K562 (cell line): ENCODE measurements at regions not wholly inside any gene's neighbourhood (a gene's known extent, or its start where the extent isn't known, plus 50 kb on each side); places are given as distances from the start of the nearest gene placed in this dataset.

Experiments used
- ARNT ChIP-seq, 2 experiments: fragments of 450-650 bp; IDR thresholded peaks; 2 replicates each; pipeline ENCODE4 v1.6.1; 2016; ENCODE audit warnings: mild to moderate bottlenecking in 1 of 2
- ATF7 ChIP-seq: fragments of 450-650 bp; IDR thresholded peaks from 2 replicates; pipeline ENCODE4 v1.7.1; 2014; ENCODE audit warnings: mild to moderate bottlenecking, moderate library complexity
- BRD4 ChIP-seq: fragments of 200-600 bp; sonication (generic); IDR thresholded peaks from 2 replicates; pipeline ENCODE4 v1.6.1; 2017; ENCODE audit warnings: inconsistent platforms
- CBFA2T3 ChIP-seq: fragments of 450-650 bp; IDR thresholded peaks from 2 replicates; pipeline ENCODE4 v1.6.1; 2017
- FOXM1 ChIP-seq, 2 experiments: fragments of 450-650 bp in 1 of 2; sonication (generic) in 1 of 2; formaldehyde crosslinking in 1 of 2; IDR thresholded peaks; 2 replicates each; pipeline versions ENCODE4 v1.6.1 to v1.9.0; 2017 to 2022; ENCODE audit warnings: low read depth in 2 of 2, mild to moderate bottlenecking in 2 of 2, missing genetic modification reagents in 1 of 2, moderate library complexity in 1 of 2
- GATAD2A ChIP-seq: fragments of 450-650 bp; IDR thresholded peaks from 2 replicates; pipeline ENCODE4 v1.6.1; 2017
- GATAD2B ChIP-seq: fragments of 450-650 bp; IDR thresholded peaks from 2 replicates; pipeline ENCODE4 v1.6.1; 2017; ENCODE audit warnings: mild to moderate bottlenecking, borderline replicate concordance
- KHSRP ChIP-seq: fragments of 450-650 bp; IDR thresholded peaks from 2 replicates; pipeline ENCODE4 v1.6.1; 2017
- LEF1 ChIP-seq: fragments of 450-650 bp; IDR thresholded peaks from 2 replicates; pipeline ENCODE4 v1.6.1; 2016; ENCODE audit warnings: mild to moderate bottlenecking
- MAFG ChIP-seq: fragments of 450-650 bp; conservative IDR thresholded peaks from 2 replicates; pipeline ENCODE4 v1.6.1; 2016; ENCODE audit warnings: missing genetic modification characterization, missing compliant biosample characterization
- NR2C2 ChIP-seq, 2 experiments: fragments of 200-800 bp in 1 of 2; sonication (Bioruptor generic) in 1 of 2; sonication (generic) in 1 of 2; formaldehyde crosslinking in 1 of 2; IDR thresholded peaks; 2 replicates each; pipeline versions ENCODE4 v1.6.1 to v1.8.0; 2016 to 2022; ENCODE audit warnings: mild to moderate bottlenecking in 1 of 2, missing compliant biosample characterization in 1 of 2, missing genetic modification characterization in 1 of 2, missing genetic modification reagents in 1 of 2
- PHTF2 ChIP-seq: fragments of 250-450 bp; sonication (Bioruptor Pico); IDR thresholded peaks from 2 replicates; pipeline ENCODE4 v1.5.0; 2021; ENCODE audit warnings: mild to moderate bottlenecking
- SMARCA4 ChIP-seq: fragments of 450-650 bp; IDR thresholded peaks from 2 replicates; pipeline ENCODE4 v1.6.1; 2016
- TAF1 ChIP-seq: IDR thresholded peaks from 2 replicates; pipeline ENCODE4 v1.6.1; 2011; ENCODE audit warnings: mild to moderate bottlenecking, low read length, moderate library complexity; ENCODE audit not compliant: insufficient read depth, control insufficient read depth, severe bottlenecking; ENCODE audit errors: extremely low read depth
- TEAD4 ChIP-seq, 2 experiments: sonication (generic) in 1 of 2; formaldehyde crosslinking in 1 of 2; IDR thresholded peaks; 2 replicates each; pipeline versions ENCODE4 v1.6.1 to v1.8.0; 2012 to 2022; ENCODE audit warnings: borderline replicate concordance in 1 of 2, inconsistent platforms in 1 of 2, low read length in 1 of 2, mild to moderate bottlenecking in 1 of 2, missing genetic modification reagents in 1 of 2
- ZNF263 ChIP-seq: sonication (generic); formaldehyde crosslinking; IDR thresholded peaks from 2 replicates; pipeline ENCODE4 v1.8.0; 2022; ENCODE audit warnings: mild to moderate bottlenecking, missing genetic modification reagents, borderline replicate concordance
- ZNF316 ChIP-seq: fragments of 450-650 bp; IDR thresholded peaks from 2 replicates; pipeline ENCODE4 v1.6.1; 2016
- ZNF778 ChIP-seq: fragments of 450-650 bp; formaldehyde crosslinking; IDR thresholded peaks from 2 replicates; pipeline ENCODE4 v1.4.0; 2020; ENCODE audit warnings: mild to moderate bottlenecking, moderate library complexity
- ZNF780A ChIP-seq: fragments of 250-450 bp; sonication (Bioruptor Pico); IDR thresholded peaks from 2 replicates; pipeline ENCODE4 v1.5.0; 2021; ENCODE audit warnings: mild to moderate bottlenecking
- ZSCAN29 ChIP-seq: fragments of 450-650 bp; IDR thresholded peaks from 2 replicates; pipeline ENCODE4 v1.6.1; 2017
- TF ChIP-seq, protein P1 (sequence below): IDR thresholded peaks from 3 replicates; pipeline ENCODE4 v1.6.1; 2011; ENCODE audit warnings: borderline replicate concordance, mild to moderate bottlenecking; ENCODE audit not compliant: insufficient read length, insufficient read depth
- TF ChIP-seq, protein P2 (sequence below): sonication (generic); formaldehyde crosslinking; IDR thresholded peaks from 2 replicates; pipeline ENCODE4 v1.8.1; 2023; ENCODE audit warnings: mild to moderate bottlenecking, missing genetic modification reagents
- TF ChIP-seq, protein P3 (sequence below): fragments of 200-800 bp; sonication (Bioruptor generic); IDR thresholded peaks from 2 replicates; pipeline ENCODE4 v1.6.1; 2017; ENCODE audit warnings: missing genetic modification characterization, missing compliant biosample characterization
- TF ChIP-seq, protein P4 (sequence below): sonication (generic); formaldehyde crosslinking; IDR thresholded peaks from 2 replicates; pipeline ENCODE4 v1.8.0; 2023; ENCODE audit warnings: mild to moderate bottlenecking, missing genetic modification reagents

DNA sequence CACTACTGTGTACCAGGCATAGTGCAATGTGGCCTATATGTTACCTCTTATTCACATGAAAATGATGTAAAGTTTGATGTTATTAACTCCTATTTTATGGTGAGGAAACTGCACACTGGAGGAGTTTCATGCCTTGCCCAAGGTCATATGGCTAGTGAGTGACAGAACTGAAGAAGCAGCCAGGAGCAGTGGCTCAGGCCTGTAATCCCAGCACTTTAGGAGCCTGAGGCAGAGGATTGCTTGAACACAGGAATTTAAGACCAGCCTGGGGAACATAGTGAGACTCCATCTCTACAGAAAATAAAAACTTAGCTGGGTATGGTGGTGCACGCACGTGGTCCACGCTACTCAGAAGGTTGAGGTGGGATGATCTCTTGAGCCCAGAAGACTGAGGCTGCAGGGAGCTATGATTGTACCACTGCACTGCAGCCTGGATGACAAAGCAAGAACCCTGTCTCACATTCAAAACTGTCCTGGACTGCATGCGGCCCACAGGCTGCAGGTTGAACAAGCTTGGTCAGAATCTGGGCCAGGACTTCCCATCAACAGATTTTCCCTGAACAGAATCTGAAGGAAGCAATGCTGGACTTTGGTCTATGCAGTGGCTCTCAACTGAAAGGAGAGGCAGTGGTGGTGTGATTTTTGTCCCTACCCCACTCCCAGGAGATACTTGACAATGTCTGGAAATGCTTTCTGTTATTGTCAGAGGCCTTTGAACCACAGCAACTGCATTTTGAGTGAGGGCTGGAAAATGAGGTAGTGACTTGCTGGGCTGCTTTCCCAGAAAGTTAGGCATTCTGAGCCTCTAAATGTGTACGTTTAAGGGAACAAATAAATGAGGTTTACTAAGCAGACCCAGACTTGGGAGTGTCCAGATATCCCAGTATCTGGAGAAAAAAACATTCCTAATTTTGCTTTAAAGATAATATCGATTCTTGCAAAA lies 479.5 kb downstream of the TMEM114 start (continued):
- TF ChIP-seq, protein P1, sequence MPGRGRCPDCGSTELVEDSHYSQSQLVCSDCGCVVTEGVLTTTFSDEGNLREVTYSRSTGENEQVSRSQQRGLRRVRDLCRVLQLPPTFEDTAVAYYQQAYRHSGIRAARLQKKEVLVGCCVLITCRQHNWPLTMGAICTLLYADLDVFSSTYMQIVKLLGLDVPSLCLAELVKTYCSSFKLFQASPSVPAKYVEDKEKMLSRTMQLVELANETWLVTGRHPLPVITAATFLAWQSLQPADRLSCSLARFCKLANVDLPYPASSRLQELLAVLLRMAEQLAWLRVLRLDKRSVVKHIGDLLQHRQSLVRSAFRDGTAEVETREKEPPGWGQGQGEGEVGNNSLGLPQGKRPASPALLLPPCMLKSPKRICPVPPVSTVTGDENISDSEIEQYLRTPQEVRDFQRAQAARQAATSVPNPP: no peak
- TF ChIP-seq ZSCAN29 (no peak), PHTF2 (no peak), ZNF263 (CRISPR knock-in tag) (no peak), GATAD2B (no peak), FOXM1 (IDR thresholded peaks at IDR 0.05; ENCODE audit: low read depth) (0 out of 2 replicates have a peak, but pooled peaks have one; percentile 22), FOXM1 (CRISPR knock-in tag; IDR thresholded peaks at IDR 0.05; ENCODE audit: low read depth) (no peak), TEAD4 (IDR thresholded peaks at IDR 0.05; ENCODE audit: low read length) (no peak; the same call in 1 of the 2 replicates), TEAD4 (CRISPR knock-in tag; IDR thresholded peaks at IDR 0.05; ENCODE audit: borderline replicate concordance) (no peak), ZNF778 (CRISPR knock-in tag) (no peak), GATAD2A (no peak), KHSRP (no peak), SMARCA4 (peak; percentile 64; the same call in 1 of the 2 replicates), NR2C2 (CRISPR knock-in tag; IDR thresholded peaks at IDR 0.05) (no peak), NR2C2 (tag; IDR thresholded peaks at IDR 0.05) (0 out of 2 replicates have a peak, but pooled peaks have one; percentile 6), ATF7 (peak; percentile 50), ARNT (IDR thresholded peaks at IDR 0.05) (peak; percentile 35 to 45; a peak in 1 of 4 replicates), ZNF316 (peak; percentile 86), ZNF780A (CRISPR knock-in tag) (0 out of 2 replicates have a peak, but pooled peaks have one; percentile 35), TAF1 (peak; percentile 64), MAFG (peak; percentile 65), BRD4 (no peak), LEF1 (0 out of 2 replicates have a peak, but pooled peaks have one; percentile 46), CBFA2T3 (peak; percentile 10; the same call in 1 of the 2 replicates)
- TF ChIP-seq, protein P2, sequence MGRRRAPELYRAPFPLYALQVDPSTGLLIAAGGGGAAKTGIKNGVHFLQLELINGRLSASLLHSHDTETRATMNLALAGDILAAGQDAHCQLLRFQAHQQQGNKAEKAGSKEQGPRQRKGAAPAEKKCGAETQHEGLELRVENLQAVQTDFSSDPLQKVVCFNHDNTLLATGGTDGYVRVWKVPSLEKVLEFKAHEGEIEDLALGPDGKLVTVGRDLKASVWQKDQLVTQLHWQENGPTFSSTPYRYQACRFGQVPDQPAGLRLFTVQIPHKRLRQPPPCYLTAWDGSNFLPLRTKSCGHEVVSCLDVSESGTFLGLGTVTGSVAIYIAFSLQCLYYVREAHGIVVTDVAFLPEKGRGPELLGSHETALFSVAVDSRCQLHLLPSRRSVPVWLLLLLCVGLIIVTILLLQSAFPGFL (CRISPR knock-in tag): no peak
- TF ChIP-seq, protein P3, sequence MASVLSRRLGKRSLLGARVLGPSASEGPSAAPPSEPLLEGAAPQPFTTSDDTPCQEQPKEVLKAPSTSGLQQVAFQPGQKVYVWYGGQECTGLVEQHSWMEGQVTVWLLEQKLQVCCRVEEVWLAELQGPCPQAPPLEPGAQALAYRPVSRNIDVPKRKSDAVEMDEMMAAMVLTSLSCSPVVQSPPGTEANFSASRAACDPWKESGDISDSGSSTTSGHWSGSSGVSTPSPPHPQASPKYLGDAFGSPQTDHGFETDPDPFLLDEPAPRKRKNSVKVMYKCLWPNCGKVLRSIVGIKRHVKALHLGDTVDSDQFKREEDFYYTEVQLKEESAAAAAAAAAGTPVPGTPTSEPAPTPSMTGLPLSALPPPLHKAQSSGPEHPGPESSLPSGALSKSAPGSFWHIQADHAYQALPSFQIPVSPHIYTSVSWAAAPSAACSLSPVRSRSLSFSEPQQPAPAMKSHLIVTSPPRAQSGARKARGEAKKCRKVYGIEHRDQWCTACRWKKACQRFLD (CRISPR knock-in tag): peak; percentile 71
- TF ChIP-seq, protein P4, sequence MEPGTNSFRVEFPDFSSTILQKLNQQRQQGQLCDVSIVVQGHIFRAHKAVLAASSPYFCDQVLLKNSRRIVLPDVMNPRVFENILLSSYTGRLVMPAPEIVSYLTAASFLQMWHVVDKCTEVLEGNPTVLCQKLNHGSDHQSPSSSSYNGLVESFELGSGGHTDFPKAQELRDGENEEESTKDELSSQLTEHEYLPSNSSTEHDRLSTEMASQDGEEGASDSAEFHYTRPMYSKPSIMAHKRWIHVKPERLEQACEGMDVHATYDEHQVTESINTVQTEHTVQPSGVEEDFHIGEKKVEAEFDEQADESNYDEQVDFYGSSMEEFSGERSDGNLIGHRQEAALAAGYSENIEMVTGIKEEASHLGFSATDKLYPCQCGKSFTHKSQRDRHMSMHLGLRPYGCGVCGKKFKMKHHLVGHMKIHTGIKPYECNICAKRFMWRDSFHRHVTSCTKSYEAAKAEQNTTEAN: no peak
